ENCODE measurements at regions not wholly inside any gene's neighbourhood (a gene's known extent, or its start where the extent isn't known, plus 50 kb on each side); places are given as distances from the start of the nearest gene placed in this dataset.

DNA sequence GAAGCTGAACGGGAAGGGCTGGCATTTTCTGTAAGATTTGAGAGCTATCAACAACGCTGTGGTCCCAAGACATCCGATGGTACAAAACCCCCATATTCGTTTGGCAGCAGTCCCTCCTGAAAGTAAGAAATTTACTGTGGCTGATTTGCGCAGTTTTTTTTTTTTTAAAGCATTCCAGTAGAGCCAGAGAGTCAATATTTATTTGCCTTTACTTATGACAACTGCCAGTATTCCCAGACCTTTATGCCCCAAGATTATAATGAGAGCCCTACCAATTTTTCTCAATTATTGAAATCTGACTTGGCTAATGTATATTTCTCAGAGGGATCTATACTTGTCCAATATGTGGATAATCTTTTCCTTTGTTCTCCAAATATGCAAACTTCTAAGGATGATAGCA, 157.5 kb upstream of the SPIN4 start (continued):
- TF ChIP-seq, protein P1, sequence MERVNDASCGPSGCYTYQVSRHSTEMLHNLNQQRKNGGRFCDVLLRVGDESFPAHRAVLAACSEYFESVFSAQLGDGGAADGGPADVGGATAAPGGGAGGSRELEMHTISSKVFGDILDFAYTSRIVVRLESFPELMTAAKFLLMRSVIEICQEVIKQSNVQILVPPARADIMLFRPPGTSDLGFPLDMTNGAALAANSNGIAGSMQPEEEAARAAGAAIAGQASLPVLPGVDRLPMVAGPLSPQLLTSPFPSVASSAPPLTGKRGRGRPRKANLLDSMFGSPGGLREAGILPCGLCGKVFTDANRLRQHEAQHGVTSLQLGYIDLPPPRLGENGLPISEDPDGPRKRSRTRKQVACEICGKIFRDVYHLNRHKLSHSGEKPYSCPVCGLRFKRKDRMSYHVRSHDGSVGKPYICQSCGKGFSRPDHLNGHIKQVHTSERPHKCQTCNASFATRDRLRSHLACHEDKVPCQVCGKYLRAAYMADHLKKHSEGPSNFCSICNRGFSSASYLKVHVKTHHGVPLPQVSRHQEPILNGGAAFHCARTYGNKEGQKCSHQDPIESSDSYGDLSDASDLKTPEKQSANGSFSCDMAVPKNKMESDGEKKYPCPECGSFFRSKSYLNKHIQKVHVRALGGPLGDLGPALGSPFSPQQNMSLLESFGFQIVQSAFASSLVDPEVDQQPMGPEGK (CRISPR knock-in tag; IDR thresholded peaks at IDR 0.05; ENCODE audit: borderline replicate concordance), result no peak
- TF ChIP-seq, protein P2, sequence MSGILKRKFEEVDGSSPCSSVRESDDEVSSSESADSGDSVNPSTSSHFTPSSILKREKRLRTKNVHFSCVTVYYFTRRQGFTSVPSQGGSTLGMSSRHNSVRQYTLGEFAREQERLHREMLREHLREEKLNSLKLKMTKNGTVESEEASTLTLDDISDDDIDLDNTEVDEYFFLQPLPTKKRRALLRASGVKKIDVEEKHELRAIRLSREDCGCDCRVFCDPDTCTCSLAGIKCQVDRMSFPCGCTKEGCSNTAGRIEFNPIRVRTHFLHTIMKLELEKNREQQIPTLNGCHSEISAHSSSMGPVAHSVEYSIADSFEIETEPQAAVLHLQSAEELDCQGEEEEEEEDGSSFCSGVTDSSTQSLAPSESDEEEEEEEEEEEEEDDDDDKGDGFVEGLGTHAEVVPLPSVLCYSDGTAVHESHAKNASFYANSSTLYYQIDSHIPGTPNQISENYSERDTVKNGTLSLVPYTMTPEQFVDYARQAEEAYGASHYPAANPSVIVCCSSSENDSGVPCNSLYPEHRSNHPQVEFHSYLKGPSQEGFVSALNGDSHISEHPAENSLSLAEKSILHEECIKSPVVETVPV (CRISPR knock-in tag; IDR thresholded peaks at IDR 0.05), result no peak
- no peak for TF ChIP-seq TOX (CRISPR knock-in tag; IDR thresholded peaks at IDR 0.05; ENCODE audit: borderline replicate concordance)

DNA sequence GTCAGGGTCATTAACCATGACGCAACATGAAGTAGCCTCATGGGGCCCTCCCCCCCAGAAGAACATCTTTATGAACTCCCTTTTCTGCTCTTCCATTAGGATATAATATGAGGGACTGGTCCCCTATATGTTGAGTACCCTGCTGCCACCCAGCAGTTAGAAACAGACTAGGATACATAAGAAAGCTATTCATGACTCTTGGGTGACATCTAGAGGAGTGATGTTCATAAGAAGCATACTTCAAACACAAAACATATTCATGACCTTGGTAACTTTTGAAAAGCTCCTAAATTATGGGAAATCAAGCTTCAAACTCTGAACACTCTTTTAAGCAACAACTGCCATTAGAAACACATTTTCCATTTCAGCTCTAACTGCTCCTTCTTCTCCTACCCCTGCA, 155.2 kb upstream of the SPIN4 start:
- no peak for TF ChIP-seq OSR1 (CRISPR knock-in tag; IDR thresholded peaks at IDR 0.05)
- TF ChIP-seq, protein P3, sequence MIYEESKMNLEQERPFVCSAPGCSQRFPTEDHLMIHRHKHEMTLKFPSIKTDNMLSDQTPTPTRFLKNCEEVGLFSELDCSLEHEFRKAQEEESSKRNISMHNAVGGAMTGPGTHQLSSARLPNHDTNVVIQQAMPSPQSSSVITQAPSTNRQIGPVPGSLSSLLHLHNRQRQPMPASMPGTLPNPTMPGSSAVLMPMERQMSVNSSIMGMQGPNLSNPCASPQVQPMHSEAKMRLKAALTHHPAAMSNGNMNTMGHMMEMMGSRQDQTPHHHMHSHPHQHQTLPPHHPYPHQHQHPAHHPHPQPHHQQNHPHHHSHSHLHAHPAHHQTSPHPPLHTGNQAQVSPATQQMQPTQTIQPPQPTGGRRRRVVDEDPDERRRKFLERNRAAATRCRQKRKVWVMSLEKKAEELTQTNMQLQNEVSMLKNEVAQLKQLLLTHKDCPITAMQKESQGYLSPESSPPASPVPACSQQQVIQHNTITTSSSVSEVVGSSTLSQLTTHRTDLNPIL (CRISPR knock-in tag; IDR thresholded peaks at IDR 0.05; ENCODE audit: low read depth), result no peak
- TF ChIP-seq TCF4 (CRISPR knock-in tag; IDR thresholded peaks at IDR 0.05; ENCODE audit: borderline replicate concordance), result no peak
- TF ChIP-seq ARNTL (CRISPR knock-in tag; IDR thresholded peaks at IDR 0.05; ENCODE audit: borderline replicate concordance, low read depth), result no peak
- TF ChIP-seq GLIS3 (CRISPR knock-in tag; IDR thresholded peaks at IDR 0.05), result no peak
- TF ChIP-seq ISL1 (CRISPR knock-in tag; IDR thresholded peaks at IDR 0.05), result no peak
- no peak for TF ChIP-seq ZC3H10 (CRISPR knock-in tag; IDR thresholded peaks at IDR 0.05)
- TF ChIP-seq ZNF70 (CRISPR knock-in tag; IDR thresholded peaks at IDR 0.05), result no peak
- no peak for TF ChIP-seq SNAI2 (CRISPR knock-in tag; IDR thresholded peaks at IDR 0.05)
- TF ChIP-seq, protein P4, sequence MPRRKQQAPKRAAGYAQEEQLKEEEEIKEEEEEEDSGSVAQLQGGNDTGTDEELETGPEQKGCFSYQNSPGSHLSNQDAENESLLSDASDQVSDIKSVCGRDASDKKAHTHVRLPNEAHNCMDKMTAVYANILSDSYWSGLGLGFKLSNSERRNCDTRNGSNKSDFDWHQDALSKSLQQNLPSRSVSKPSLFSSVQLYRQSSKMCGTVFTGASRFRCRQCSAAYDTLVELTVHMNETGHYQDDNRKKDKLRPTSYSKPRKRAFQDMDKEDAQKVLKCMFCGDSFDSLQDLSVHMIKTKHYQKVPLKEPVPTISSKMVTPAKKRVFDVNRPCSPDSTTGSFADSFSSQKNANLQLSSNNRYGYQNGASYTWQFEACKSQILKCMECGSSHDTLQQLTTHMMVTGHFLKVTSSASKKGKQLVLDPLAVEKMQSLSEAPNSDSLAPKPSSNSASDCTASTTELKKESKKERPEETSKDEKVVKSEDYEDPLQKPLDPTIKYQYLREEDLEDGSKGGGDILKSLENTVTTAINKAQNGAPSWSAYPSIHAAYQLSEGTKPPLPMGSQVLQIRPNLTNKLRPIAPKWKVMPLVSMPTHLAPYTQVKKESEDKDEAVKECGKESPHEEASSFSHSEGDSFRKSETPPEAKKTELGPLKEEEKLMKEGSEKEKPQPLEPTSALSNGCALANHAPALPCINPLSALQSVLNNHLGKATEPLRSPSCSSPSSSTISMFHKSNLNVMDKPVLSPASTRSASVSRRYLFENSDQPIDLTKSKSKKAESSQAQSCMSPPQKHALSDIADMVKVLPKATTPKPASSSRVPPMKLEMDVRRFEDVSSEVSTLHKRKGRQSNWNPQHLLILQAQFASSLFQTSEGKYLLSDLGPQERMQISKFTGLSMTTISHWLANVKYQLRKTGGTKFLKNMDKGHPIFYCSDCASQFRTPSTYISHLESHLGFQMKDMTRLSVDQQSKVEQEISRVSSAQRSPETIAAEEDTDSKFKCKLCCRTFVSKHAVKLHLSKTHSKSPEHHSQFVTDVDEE (CRISPR knock-in tag; IDR thresholded peaks at IDR 0.05), result no peak
- no peak for TF ChIP-seq CSDC2 (CRISPR knock-in tag; IDR thresholded peaks at IDR 0.05)
- ATAC-seq, result peak; percentile 63; the same call in 1 of the 3 replicates

DNA sequence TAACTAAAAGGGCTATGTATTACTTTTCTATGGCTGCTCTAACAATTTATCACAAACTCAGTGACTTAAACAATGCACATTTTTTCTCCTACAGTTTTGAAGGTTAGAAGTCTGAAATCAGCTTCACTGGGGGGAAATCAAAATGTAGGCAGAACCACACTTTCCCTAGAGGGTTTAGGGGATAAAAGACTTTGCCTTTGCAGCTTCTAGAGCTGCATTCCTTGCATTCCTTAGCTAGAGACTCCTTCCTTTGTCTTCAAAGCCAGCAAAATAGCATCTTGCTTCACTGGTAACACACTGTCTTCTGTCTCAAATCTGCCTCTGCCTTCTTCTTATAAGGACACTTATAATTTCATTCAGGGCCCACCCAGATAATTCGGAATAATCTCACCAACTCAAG, 152.4 kb upstream of the SPIN4 start:
- TF ChIP-seq ZNF8 (CRISPR knock-in tag; IDR thresholded peaks at IDR 0.05) (no peak), ZNF565 (CRISPR knock-in tag; conservative IDR thresholded peaks at IDR 0.05; ENCODE audit: low read depth) (no peak)
- ATAC-seq, result peak; percentile 81

DNA sequence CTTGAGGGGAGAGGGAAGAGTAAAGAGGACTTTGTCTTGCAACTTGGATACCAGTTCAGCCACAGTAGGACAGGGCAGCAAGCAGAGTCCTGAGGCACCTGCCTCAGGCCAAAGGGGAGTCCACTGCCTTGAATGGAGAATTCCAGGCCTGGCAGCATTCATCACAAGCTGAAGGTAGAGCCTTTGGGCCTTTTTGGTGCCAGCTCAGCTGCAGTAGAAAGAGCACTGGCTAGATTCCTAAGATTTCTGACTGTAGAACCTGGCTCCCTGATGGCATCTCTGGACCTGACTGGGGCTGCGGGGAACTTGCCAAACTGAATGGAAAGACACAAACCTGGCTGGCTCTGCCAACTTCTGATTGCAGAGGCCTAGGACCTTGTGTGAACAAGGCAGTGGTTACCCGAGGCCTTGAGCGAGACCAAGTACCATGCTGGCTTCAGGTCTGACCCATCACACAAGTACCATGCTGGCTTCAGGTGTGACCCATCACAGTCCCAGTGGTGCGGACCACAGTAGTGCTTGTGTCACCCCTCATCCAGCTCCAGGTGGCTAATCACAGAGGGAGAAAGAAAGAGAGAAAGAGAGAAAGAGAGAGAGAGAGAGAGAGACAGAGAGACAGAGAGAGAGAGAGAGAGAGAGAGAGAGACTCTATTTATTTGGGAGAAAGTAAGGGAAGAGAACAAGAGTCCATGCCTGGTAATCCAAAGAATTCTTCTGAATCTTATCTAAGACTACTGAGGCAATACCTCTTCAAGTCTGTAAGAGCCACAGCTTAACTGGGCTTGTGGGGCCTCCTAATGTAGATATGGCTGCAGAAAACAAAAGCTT, 137.6 kb upstream of the SPIN4 start:
- ATAC-seq, result no peak
- TF ChIP-seq RARB (CRISPR knock-in tag; IDR thresholded peaks at IDR 0.05) (no peak), ZC3H10 (CRISPR knock-in tag; IDR thresholded peaks at IDR 0.05) (no peak), CSDC2 (CRISPR knock-in tag; IDR thresholded peaks at IDR 0.05) (no peak), GLIS3 (CRISPR knock-in tag; IDR thresholded peaks at IDR 0.05) (no peak), ZNF70 (CRISPR knock-in tag; IDR thresholded peaks at IDR 0.05) (no peak), BACH2 (CRISPR knock-in tag; IDR thresholded peaks at IDR 0.05; ENCODE audit: borderline replicate concordance) (no peak), SNAI2 (CRISPR knock-in tag; IDR thresholded peaks at IDR 0.05) (no peak), ESRRG (CRISPR knock-in tag; IDR thresholded peaks at IDR 0.05) (no peak)
- TF ChIP-seq, protein P2 (CRISPR knock-in tag; IDR thresholded peaks at IDR 0.05), result no peak
- TF ChIP-seq, protein P5, sequence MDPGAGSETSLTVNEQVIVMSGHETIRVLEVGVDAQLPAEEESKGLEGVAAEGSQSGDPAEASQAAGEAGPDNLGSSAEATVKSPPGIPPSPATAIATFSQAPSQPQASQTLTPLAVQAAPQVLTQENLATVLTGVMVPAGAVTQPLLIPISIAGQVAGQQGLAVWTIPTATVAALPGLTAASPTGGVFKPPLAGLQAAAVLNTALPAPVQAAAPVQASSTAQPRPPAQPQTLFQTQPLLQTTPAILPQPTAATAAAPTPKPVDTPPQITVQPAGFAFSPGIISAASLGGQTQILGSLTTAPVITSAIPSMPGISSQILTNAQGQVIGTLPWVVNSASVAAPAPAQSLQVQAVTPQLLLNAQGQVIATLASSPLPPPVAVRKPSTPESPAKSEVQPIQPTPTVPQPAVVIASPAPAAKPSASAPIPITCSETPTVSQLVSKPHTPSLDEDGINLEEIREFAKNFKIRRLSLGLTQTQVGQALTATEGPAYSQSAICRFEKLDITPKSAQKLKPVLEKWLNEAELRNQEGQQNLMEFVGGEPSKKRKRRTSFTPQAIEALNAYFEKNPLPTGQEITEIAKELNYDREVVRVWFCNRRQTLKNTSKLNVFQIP (CRISPR knock-in tag; IDR thresholded peaks at IDR 0.05; ENCODE audit: borderline replicate concordance, low read depth), result no peak
- TF ChIP-seq, protein P1 (CRISPR knock-in tag; IDR thresholded peaks at IDR 0.05; ENCODE audit: borderline replicate concordance), result no peak

Measured in SK-N-SH treated with all-trans-retinoic acid at 6 μM for 48 hours (cell line).